GM19239 (cell line): ENCODE measurements at regions not wholly inside any gene's neighbourhood (a gene's known extent, or its start where the extent isn't known, plus 50 kb on each side); places are given as distances from the start of the nearest gene placed in this dataset.

Source experiments
- DNase-seq: peaks from one replicate; pipeline ENCODE4 v3.0.0; 2011; ENCODE audit warnings: low spot score; ENCODE audit not compliant: insufficient read length
- FAIRE-seq: peaks from 2 replicates; lab custom pipeline; 2011; peaks lifted over from hg19 to GRCh38; lab: Jason Lieb, UNC

GRCh38 chr12:88642675-88643431, 62.6 kb upstream of the KITLG start:
- DNase-seq (no peak), FAIRE-seq (no peak)

GRCh38 chr12:88638966-88639760, 58.9 kb upstream of the KITLG start:
- DNase-seq (no peak), FAIRE-seq (no peak)

GRCh38 chr12:88638388-88638787, 58.1 kb upstream of the KITLG start:
- FAIRE-seq (no peak), DNase-seq (no peak)

- FAIRE-seq (no peak), DNase-seq (no peak)
These were observed 53.7 kb upstream of the KITLG start for GRCh38 chr12:88634008-88634407.

GRCh38 chr12:88633312-88633711, 53.0 kb upstream of the KITLG start:
- DNase-seq (no peak), FAIRE-seq (no peak)

GRCh38 chr12:88630561-88630960, 50.3 kb upstream of the KITLG start:
- no peak for DNase-seq
- FAIRE-seq: no peak
